ENCODE measurements at regions not wholly inside any gene's neighbourhood (a gene's known extent, or its start where the extent isn't known, plus 50 kb on each side); places are given as distances from the start of the nearest gene placed in this dataset.
"Not testable (repeated sequence)": the region's sequence is repeated elsewhere in the genome, so short reads cannot be mapped to it uniquely, and the experiment has no call there.

DNA sequence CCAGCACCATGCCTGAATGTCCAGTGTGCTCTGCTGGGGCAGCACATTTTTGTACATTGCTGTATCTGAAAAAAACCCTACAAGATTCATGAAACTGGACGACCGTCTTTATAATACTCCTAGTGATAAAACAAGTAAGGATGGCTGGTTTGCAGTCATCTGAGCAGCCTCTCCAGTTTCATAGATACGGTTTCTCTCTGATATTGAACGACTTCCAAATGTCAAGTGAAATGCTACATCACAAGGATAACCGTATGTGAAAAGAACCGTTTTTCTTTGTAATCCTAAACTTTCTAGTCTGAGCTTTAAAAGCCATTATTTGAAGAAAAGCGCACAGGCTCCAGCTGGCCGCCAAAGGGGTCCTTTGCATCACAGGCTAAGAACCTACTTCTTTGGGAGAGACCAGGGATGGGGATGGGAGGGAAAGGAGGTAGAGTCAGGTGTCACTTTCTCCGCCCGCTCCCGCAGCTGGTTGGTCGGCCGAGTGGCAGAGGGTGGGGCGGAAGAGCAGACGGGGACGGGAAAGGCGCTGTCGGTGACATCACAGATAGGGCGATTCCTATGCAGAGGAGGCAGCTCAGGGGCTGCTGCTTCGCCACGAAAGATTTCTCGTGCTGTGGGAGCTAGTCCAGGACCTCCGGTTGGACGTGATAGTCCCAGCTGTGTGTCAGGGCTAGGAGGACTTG is 180.4 kb upstream of the NOTCH2NLA start:
- TF ChIP-seq, protein P1, sequence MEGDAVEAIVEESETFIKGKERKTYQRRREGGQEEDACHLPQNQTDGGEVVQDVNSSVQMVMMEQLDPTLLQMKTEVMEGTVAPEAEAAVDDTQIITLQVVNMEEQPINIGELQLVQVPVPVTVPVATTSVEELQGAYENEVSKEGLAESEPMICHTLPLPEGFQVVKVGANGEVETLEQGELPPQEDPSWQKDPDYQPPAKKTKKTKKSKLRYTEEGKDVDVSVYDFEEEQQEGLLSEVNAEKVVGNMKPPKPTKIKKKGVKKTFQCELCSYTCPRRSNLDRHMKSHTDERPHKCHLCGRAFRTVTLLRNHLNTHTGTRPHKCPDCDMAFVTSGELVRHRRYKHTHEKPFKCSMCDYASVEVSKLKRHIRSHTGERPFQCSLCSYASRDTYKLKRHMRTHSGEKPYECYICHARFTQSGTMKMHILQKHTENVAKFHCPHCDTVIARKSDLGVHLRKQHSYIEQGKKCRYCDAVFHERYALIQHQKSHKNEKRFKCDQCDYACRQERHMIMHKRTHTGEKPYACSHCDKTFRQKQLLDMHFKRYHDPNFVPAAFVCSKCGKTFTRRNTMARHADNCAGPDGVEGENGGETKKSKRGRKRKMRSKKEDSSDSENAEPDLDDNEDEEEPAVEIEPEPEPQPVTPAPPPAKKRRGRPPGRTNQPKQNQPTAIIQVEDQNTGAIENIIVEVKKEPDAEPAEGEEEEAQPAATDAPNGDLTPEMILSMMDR (conservative IDR thresholded peaks at IDR 0.05) = not testable (repeated sequence)
- not testable (repeated sequence) for TF ChIP-seq EZH2 (IDR thresholded peaks at IDR 0.05; ENCODE audit: low read depth)
